Endothelial cell of umbilical vein (primary cell): ENCODE measurements at regions not wholly inside any gene's neighbourhood (a gene's known extent, or its start where the extent isn't known, plus 50 kb on each side); places are given as distances from the start of the nearest gene placed in this dataset.

Source experiments
- BruUV-seq: library from RNA; stranded (reverse); fragments of 400-500 nt; replicated peaks from 2 replicates; lab custom pipeline; 2021; lab: Mats Ljungman, UMichigan
- CTCF ChIA-PET: fragments of 300-600, 350-600 bp; sonication (Branson Sonifier 250); formaldehyde crosslinking; loops from one replicate; lab custom pipeline; 2021; ENCODE audit warnings: antibody characterized with exemption, inconsistent platforms; lab: Charles Lee
- POLR2A ChIA-PET: fragments of 300-600, 350-600 bp; sonication (Branson Sonifier 250); formaldehyde crosslinking; loops from one replicate; lab custom pipeline; 2021; ENCODE audit warnings: antibody characterized with exemption, inconsistent platforms; lab: Charles Lee
- DNase-seq: peaks from one replicate; pipeline ENCODE4 v3.0.0-alpha.2; 2011; ENCODE audit warnings: low read depth, low spot score
- FAIRE-seq: peaks from 2 replicates; lab custom pipeline; 2011; peaks lifted over from hg19 to GRCh38; lab: Jason Lieb, UNC
- H2AFZ ChIP-seq: 2 replicates; pipeline ENCODE4 v1.6.0; 2012; ENCODE audit warnings: low read depth, low read length, control low read depth, inconsistent platforms
- H3K27ac ChIP-seq: 2 replicates; pipeline ENCODE4 v1.5.1; 2011; ENCODE audit warnings: low read depth, mild to moderate bottlenecking, control low read depth, low read length, moderate library complexity; ENCODE audit not compliant: insufficient read depth
- H3K27me3 ChIP-seq, 2 experiments: 2 replicates each; pipeline versions ENCODE4 v1.6.0 to v1.6.1; 2011; ENCODE audit warnings: low read length in 2 of 2, mixed read lengths in 1 of 2; ENCODE audit not compliant: control insufficient read depth in 2 of 2, insufficient read depth in 2 of 2
- H3K36me3 ChIP-seq, 2 experiments: 2 replicates in 1 of 2; 3 replicates in 1 of 2; pipeline ENCODE4 v1.5.1; 2011; ENCODE audit warnings: low read length in 2 of 2, mild to moderate bottlenecking in 1 of 2, moderate library complexity in 1 of 2; ENCODE audit not compliant: control insufficient read depth in 2 of 2, insufficient read depth in 2 of 2; ENCODE audit errors: extremely low read depth in 1 of 2
- H3K4me1 ChIP-seq: 3 replicates; pipeline ENCODE4 v1.5.1; 2011; ENCODE audit warnings: mild to moderate bottlenecking, low read length; ENCODE audit not compliant: control insufficient read depth, insufficient read depth; ENCODE audit errors: extremely low read depth
- H3K4me2 ChIP-seq: 2 replicates; pipeline ENCODE4 v1.6.1; 2011; ENCODE audit warnings: low read length, control low read depth, mixed read lengths; ENCODE audit not compliant: insufficient read depth
- H3K4me3 ChIP-seq, 3 experiments: fragments of 200-600 bp in 1 of 3; sonication (generic), shearing (Covaris generic) in 1 of 3; replicated peaks in 1 of 3; 2 replicates each; pipeline ENCODE4 v1.5.1; 2011 to 2016; ENCODE audit warnings: control low read depth in 3 of 3, low read length in 3 of 3, mild to moderate bottlenecking in 2 of 3, inconsistent platforms in 1 of 3, low read depth in 1 of 3, moderate library complexity in 1 of 3; ENCODE audit not compliant: insufficient read depth in 1 of 3
- H3K79me2 ChIP-seq: 2 replicates; pipeline ENCODE4 v1.6.0; 2012; ENCODE audit warnings: low read length, inconsistent platforms; ENCODE audit not compliant: control insufficient read depth, insufficient read depth
- H3K9ac ChIP-seq: replicated peaks from 2 replicates; pipeline ENCODE3; 2011; ENCODE audit warnings: low read length, control low read depth; ENCODE audit not compliant: insufficient read depth; ENCODE audit errors: extremely low read depth
- H3K9me1 ChIP-seq: replicated peaks from 3 replicates; pipeline ENCODE4 v1.6.0; 2011; ENCODE audit warnings: mild to moderate bottlenecking, low read length; ENCODE audit not compliant: control insufficient read depth, insufficient read depth; ENCODE audit errors: extremely low read depth
- H3K9me3 ChIP-seq: replicated peaks from 2 replicates; pipeline ENCODE4 v1.5.1; 2012; ENCODE audit warnings: low read length, inconsistent platforms; ENCODE audit not compliant: control insufficient read depth, insufficient read depth
- H4K20me1 ChIP-seq: replicated peaks from 2 replicates; pipeline ENCODE3; 2011; ENCODE audit warnings: mild to moderate bottlenecking, low read length; ENCODE audit not compliant: control insufficient read depth, insufficient read depth; ENCODE audit errors: extremely low read depth
- CTCF ChIP-seq, 2 donors: IDR thresholded peaks; 1 replicate in 1 of 2; 2 replicates in 1 of 2; pipeline ENCODE4 v1.5.1; 2011; ENCODE audit warnings: low read length in 2 of 2, mild to moderate bottlenecking in 2 of 2, moderate library complexity in 2 of 2, control low read depth in 1 of 2, inconsistent platforms in 1 of 2, low read depth in 1 of 2; ENCODE audit not compliant: insufficient read depth in 1 of 2; ENCODE audit errors: extremely low read depth in 1 of 2
- EZH2 ChIP-seq: IDR thresholded peaks from 2 replicates; pipeline ENCODE4 v1.6.1; 2012; ENCODE audit warnings: borderline replicate concordance, low read depth, mild to moderate bottlenecking, moderate library complexity, low read length, inconsistent platforms; ENCODE audit not compliant: severe bottlenecking
- FOS ChIP-seq: IDR thresholded peaks from 2 replicates; pipeline ENCODE4 v1.6.1; 2011; ENCODE audit warnings: mild to moderate bottlenecking, low read length, moderate library complexity, borderline replicate concordance; ENCODE audit not compliant: insufficient read depth
- GATA2 ChIP-seq: IDR thresholded peaks from 2 replicates; pipeline ENCODE4 v1.7.0; 2011; ENCODE audit warnings: low read depth, mild to moderate bottlenecking, moderate library complexity, mixed read lengths, low read length; ENCODE audit not compliant: insufficient read length, insufficient read depth
- JUN ChIP-seq: IDR thresholded peaks from 2 replicates; pipeline ENCODE4 v1.6.1; 2011; ENCODE audit warnings: borderline replicate concordance, low read depth; ENCODE audit not compliant: insufficient read length, insufficient read depth
- MAX ChIP-seq: IDR thresholded peaks from 2 replicates; pipeline ENCODE4 v1.6.1; 2011; ENCODE audit not compliant: insufficient read depth, insufficient read length
- MYC ChIP-seq: IDR thresholded peaks from one replicate; pipeline ENCODE4 v1.6.1; 2011; ENCODE audit warnings: mild to moderate bottlenecking, low read depth, low read length
- POLR2A ChIP-seq: IDR thresholded peaks from 2 replicates; pipeline ENCODE4 v1.6.1; 2012; ENCODE audit warnings: low read depth, mild to moderate bottlenecking, control low read depth, low read length
- dilution Hi-C: fragments of 300-500 bp; cut with MboI; formaldehyde crosslinking; loops from one replicate; pipeline ENCODE4 v1.15.0; 2019; ENCODE audit warnings: low sequenced_read_pairs; ENCODE audit not compliant: extremely low pct_ligation_motif_present
- intact Hi-C: fragments of 100-400 bp; cut with micrococcal nuclease; formaldehyde crosslinking; loops from one replicate; pipeline ENCODE4 v1.10.0; 2022

- no peaks in the 10 kb centered on the region for H3K27me3 ChIP-seq
- H3K4me3 ChIP-seq, result no peak overlapping the region
- DNase-seq, result no peak
- no peak for TF ChIP-seq FOS
- TF ChIP-seq EZH2, result no peak
- TF ChIP-seq POLR2A, result no peak
- no peak for TF ChIP-seq CTCF (IDR thresholded peaks at IDR 0.05; ENCODE audit: extremely low read depth in 1 of 2, insufficient read depth in 1 of 2, low read depth in 1 of 2, low read length in 2 of 2)
- no peak for TF ChIP-seq GATA2
- TF ChIP-seq JUN, result no peak
- TF ChIP-seq MYC, result no peak
- TF ChIP-seq MAX, result no peak
- H3K4me1 ChIP-seq, result no peaks in the 10 kb centered on the region
- intact Hi-C loops (no loop called here), dilution Hi-C loops (no loop called here)
- ChIA-PET CTCF (no interaction called here), POLR2A (no interaction called here)
- no peaks in the 10 kb centered on the region for H3K9me1 ChIP-seq
- H3K9me3 ChIP-seq, result peaks cover 2% of the 10 kb centered on the region
- no peaks in the 10 kb centered on the region for H3K36me3 ChIP-seq
- FAIRE-seq, result no peak
- no TSS peak for BruUV-seq
- H3K4me2 ChIP-seq, result no peak overlapping the region
- no peaks in the 10 kb centered on the region for H4K20me1 ChIP-seq
- no peak overlapping the region for H2AFZ ChIP-seq
- no peak overlapping the region for H3K27ac ChIP-seq
- H3K79me2 ChIP-seq, result no peaks in the 10 kb centered on the region
- H3K9ac ChIP-seq, result no peak overlapping the region
Observed at GRCh38 chr1:5616366-5617178, 375.7 kb downstream of the NPHP4 start.
